ENCODE measurements at regions not wholly inside any gene's neighbourhood (a gene's known extent, or its start where the extent isn't known, plus 50 kb on each side); places are given as distances from the start of the nearest gene placed in this dataset.

- H3K36me3 ChIP-seq (ENCODE audit: control insufficient read depth in 2 of 2, extremely low read depth in 1 of 2, insufficient read depth in 2 of 2, low read length in 2 of 2) = no peaks in the 10 kb centered on the region
- intact Hi-C loops (cut with micrococcal nuclease) (no loop called here), dilution Hi-C loops (cut with MboI; ENCODE audit: extremely low pct_ligation_motif_present, low sequenced_read_pairs) (no loop called here)
- POLR2A ChIA-PET = no interaction called here
- H4K20me1 ChIP-seq (replicated peaks; ENCODE audit: control insufficient read depth, extremely low read depth, insufficient read depth, low read length) = no peaks in the 10 kb centered on the region
- H3K79me2 ChIP-seq (ENCODE audit: control insufficient read depth, insufficient read depth, low read length) = no peaks in the 10 kb centered on the region
- H3K9me3 ChIP-seq (replicated peaks; ENCODE audit: control insufficient read depth, insufficient read depth, low read length) = peaks cover 3% of the 10 kb centered on the region
- DNase-seq (ENCODE audit: low read depth, low spot score) (no peak), FAIRE-seq (no peak)
- CTCF ChIA-PET = no interaction called here
- TF ChIP-seq MAX (IDR thresholded peaks at IDR 0.05; ENCODE audit: insufficient read depth, insufficient read length) (no peak), POLR2A (IDR thresholded peaks at IDR 0.05; ENCODE audit: low read depth, low read length) (no peak), FOS (IDR thresholded peaks at IDR 0.05; ENCODE audit: borderline replicate concordance, insufficient read depth, low read length) (no peak), GATA2 (IDR thresholded peaks at IDR 0.05; ENCODE audit: insufficient read depth, insufficient read length, low read depth, low read length) (no peak), MYC (IDR thresholded peaks at IDR 0.05; ENCODE audit: low read depth, low read length) (no peak), JUN (IDR thresholded peaks at IDR 0.05; ENCODE audit: borderline replicate concordance, insufficient read depth, insufficient read length, low read depth) (no peak), POLR2AphosphoS5 (IDR thresholded peaks at IDR 0.05; ENCODE audit: insufficient read depth, low read depth, low read length) (no peak), EZH2 (IDR thresholded peaks at IDR 0.05; ENCODE audit: borderline replicate concordance, low read depth, low read length, severe bottlenecking) (no peak), CTCF (IDR thresholded peaks at IDR 0.05; ENCODE audit: extremely low read depth in 1 of 2, insufficient read depth in 1 of 2, low read depth in 1 of 2, low read length in 2 of 2) (no peak)
- H2AFZ ChIP-seq (ENCODE audit: low read depth, low read length) = no peak overlapping the region
- no peak overlapping the region for H3K4me2 ChIP-seq (ENCODE audit: insufficient read depth, low read length)
- no peak overlapping the region for H3K9ac ChIP-seq (replicated peaks; ENCODE audit: extremely low read depth, insufficient read depth, low read length)
- H3K4me3 ChIP-seq (replicated peaks in 1 of 3; ENCODE audit: insufficient read depth in 1 of 3, low read depth in 1 of 3, low read length in 3 of 3) = no peak overlapping the region
- BruUV-seq (replicated peaks) = no TSS peak
- no peaks in the 10 kb centered on the region for H3K9me1 ChIP-seq (replicated peaks; ENCODE audit: control insufficient read depth, extremely low read depth, insufficient read depth, low read length)
- H3K4me1 ChIP-seq (ENCODE audit: control insufficient read depth, extremely low read depth, insufficient read depth, low read length) = no peaks in the 10 kb centered on the region
- H3K27me3 ChIP-seq (ENCODE audit: control insufficient read depth in 2 of 2, insufficient read depth in 2 of 2, low read length in 2 of 2) = no peaks in the 10 kb centered on the region
- H3K27ac ChIP-seq (ENCODE audit: insufficient read depth, low read depth, low read length) = no peak overlapping the region
These were observed 1140.5 kb downstream of the GALC start for GRCh38 chr14:86852530-86852929.
